Activated T-helper 2 cell treated with anti-CD3 and anti-CD28 coated beads, Interferon-gamma antibody, Interleukin-2, Interleukin-4, amounts not matched to agents 10 μg/mL and 5 μg/mL and 100 μg/mL, durations not matched to agents 14 hours and 24 hours and 36 hours (primary cell): ENCODE measurements at regions not wholly inside any gene's neighbourhood (a gene's known extent, or its start where the extent isn't known, plus 50 kb on each side); places are given as distances from the start of the nearest gene placed in this dataset.

Experiments used
- DNase-seq: peaks from one replicate; pipeline ENCODE4 v3.0.0; 2021; ENCODE audit warnings: low spot score
- H3K27ac Mint-ChIP-seq: one replicate; pipeline ENCODE4 v1.8.0; 2021; ENCODE audit warnings: mixed read lengths
- H3K27me3 Mint-ChIP-seq: one replicate; pipeline ENCODE4 v1.8.0; 2021; ENCODE audit warnings: low read depth, mixed read lengths
- H3K36me3 Mint-ChIP-seq: one replicate; pipeline ENCODE4 v1.8.0; 2021; ENCODE audit warnings: low read depth, mixed read lengths
- H3K4me1 Mint-ChIP-seq: one replicate; pipeline ENCODE4 v1.8.0; 2021; ENCODE audit warnings: low read depth, mixed read lengths
- H3K4me3 Mint-ChIP-seq: one replicate; pipeline ENCODE4 v1.8.0; 2021; ENCODE audit warnings: low read depth, mild to moderate bottlenecking, moderate library complexity, mixed read lengths
- H3K9me3 Mint-ChIP-seq: one replicate; pipeline ENCODE4 v1.8.0; 2021; ENCODE audit warnings: mixed read lengths
- intact Hi-C: fragments of 100-400 bp; cut with micrococcal nuclease; formaldehyde crosslinking; loops from one replicate; pipeline ENCODE4 v1.15.1; 2023

GRCh38 chr5:96076451-96076850, 114.8 kb upstream of the ELL2 start:
- no peak overlapping the region for H3K27ac Mint-ChIP-seq
- H3K27me3 Mint-ChIP-seq, result no peaks in the 10 kb centered on the region
- peaks cover 64% of the 10 kb centered on the region for H3K4me1 Mint-ChIP-seq
- no peak for DNase-seq
- peaks cover 5% of the 10 kb centered on the region for H3K36me3 Mint-ChIP-seq
- H3K4me3 Mint-ChIP-seq, result no peak overlapping the region
- intact Hi-C loops, result no loop called here
- peaks cover 3% of the 10 kb centered on the region for H3K9me3 Mint-ChIP-seq

- intact Hi-C loops, result no loop called here
- Mint-ChIP-seq H3K27ac (no peak overlapping the region), H3K9me3 (no peaks in the 10 kb centered on the region), H3K4me1 (peaks cover 64% of the 10 kb centered on the region), H3K36me3 (peaks cover 7% of the 10 kb centered on the region), H3K4me3 (no peak overlapping the region), H3K27me3 (no peaks in the 10 kb centered on the region)
- no peak for DNase-seq
Measured at GRCh38 chr5:96075579-96076289, 114.1 kb upstream of the ELL2 start.

GRCh38 chr5:96074870-96075269, 113.2 kb upstream of the ELL2 start:
- Mint-ChIP-seq H3K27me3 (no peaks in the 10 kb centered on the region), H3K4me1 (peaks cover 64% of the 10 kb centered on the region), H3K4me3 (no peak overlapping the region), H3K27ac (no peak overlapping the region), H3K9me3 (no peaks in the 10 kb centered on the region), H3K36me3 (peaks cover 8% of the 10 kb centered on the region)
- intact Hi-C loops, result no loop called here
- no peak for DNase-seq

- Mint-ChIP-seq H3K9me3 (no peaks in the 10 kb centered on the region), H3K4me1 (peaks cover 62% of the 10 kb centered on the region), H3K27ac (no peak overlapping the region), H3K36me3 (peaks cover 8% of the 10 kb centered on the region), H3K27me3 (no peaks in the 10 kb centered on the region), H3K4me3 (no peak overlapping the region)
- intact Hi-C loops, result no loop called here
- no peak for DNase-seq
Measured at GRCh38 chr5:96074460-96074859, 112.8 kb upstream of the ELL2 start.

- Mint-ChIP-seq H3K27me3 (no peaks in the 10 kb centered on the region), H3K27ac (no peak overlapping the region), H3K4me1 (peaks cover 55% of the 10 kb centered on the region), H3K4me3 (no peak overlapping the region), H3K9me3 (no peaks in the 10 kb centered on the region), H3K36me3 (peaks cover 8% of the 10 kb centered on the region)
- intact Hi-C loops, result no loop called here
- no peak for DNase-seq
Measured at GRCh38 chr5:96072791-96073165, 111.1 kb upstream of the ELL2 start.

GRCh38 chr5:96072138-96072790, 110.6 kb upstream of the ELL2 start:
- Mint-ChIP-seq H3K27ac (peak overlapping the region; percentile 71), H3K4me1 (peaks cover 57% of the 10 kb centered on the region), H3K27me3 (no peaks in the 10 kb centered on the region), H3K36me3 (peaks cover 8% of the 10 kb centered on the region), H3K4me3 (no peak overlapping the region), H3K9me3 (no peaks in the 10 kb centered on the region)
- intact Hi-C loops, result no loop called here
- no peak for DNase-seq

GRCh38 chr5:96070622-96071225, 109.1 kb upstream of the ELL2 start:
- H3K27ac Mint-ChIP-seq, result peak overlapping the region; percentile 80
- H3K9me3 Mint-ChIP-seq, result no peaks in the 10 kb centered on the region

GRCh38 chr5:96067894-96068614, 106.4 kb upstream of the ELL2 start:
- Mint-ChIP-seq H3K9me3 (no peaks in the 10 kb centered on the region), H3K4me3 (peak overlapping the region; percentile 19), H3K27me3 (no peaks in the 10 kb centered on the region), H3K27ac (peak overlapping the region; percentile 91), H3K36me3 (peaks cover 8% of the 10 kb centered on the region), H3K4me1 (peaks cover 74% of the 10 kb centered on the region)
- no peak for DNase-seq
- intact Hi-C loops, result loop anchor here (1.0 to 10.0 kb wide), 5 partner anchors 11 to 467 kb away; partner anchors contain the start of gene RFESD

More at GRCh38 chr5:96070622-96071225, 109.1 kb upstream of the ELL2 start:
- no peak for DNase-seq
- Mint-ChIP-seq H3K27me3 (no peaks in the 10 kb centered on the region), H3K36me3 (peaks cover 8% of the 10 kb centered on the region), H3K4me3 (no peak overlapping the region), H3K4me1 (peaks cover 66% of the 10 kb centered on the region)
- intact Hi-C loops, result no loop called here

- no peak overlapping the region for H3K4me3 Mint-ChIP-seq
- H3K36me3 Mint-ChIP-seq, result peaks cover 8% of the 10 kb centered on the region
- H3K4me1 Mint-ChIP-seq, result peaks cover 71% of the 10 kb centered on the region
- H3K27ac Mint-ChIP-seq, result peak overlapping the region; percentile 91
- DNase-seq, result no peak
- no peaks in the 10 kb centered on the region for H3K27me3 Mint-ChIP-seq
- no peaks in the 10 kb centered on the region for H3K9me3 Mint-ChIP-seq
- intact Hi-C loops, result loop anchor here (5.0 to 10.0 kb wide), 4 partner anchors 140 to 468 kb away; partner anchors contain the start of gene RFESD
Measured at GRCh38 chr5:96067251-96067650, 105.6 kb upstream of the ELL2 start.

GRCh38 chr5:96066386-96066719, 104.7 kb upstream of the ELL2 start:
- H3K27me3 Mint-ChIP-seq, result no peaks in the 10 kb centered on the region
- H3K27ac Mint-ChIP-seq, result peak overlapping the region; percentile 91
- intact Hi-C loops, result loop anchor here (5.0 to 10.0 kb wide), 4 partner anchors 139 to 468 kb away; partner anchors contain the start of gene RFESD
- H3K4me3 Mint-ChIP-seq, result peak overlapping the region; percentile 7
- peaks cover 8% of the 10 kb centered on the region for H3K36me3 Mint-ChIP-seq
- no peak for DNase-seq
- H3K9me3 Mint-ChIP-seq, result no peaks in the 10 kb centered on the region
- H3K4me1 Mint-ChIP-seq, result peaks cover 65% of the 10 kb centered on the region

GRCh38 chr5:96065685-96066385, 104.2 kb upstream of the ELL2 start:
- H3K4me1 Mint-ChIP-seq, result peaks cover 59% of the 10 kb centered on the region
- no peak for DNase-seq
- intact Hi-C loops, result loop anchor here (1.0 to 10.0 kb wide), 8 partner anchors 13 to 469 kb away; partner anchors contain the start of genes ELL2 and RFESD

GRCh38 chr5:96064877-96065276, 103.2 kb upstream of the ELL2 start:
- intact Hi-C loops, result loop anchor here (1.0 to 10.0 kb wide), 8 partner anchors 14 to 470 kb away; partner anchors contain the start of genes ELL2 and RFESD
- Mint-ChIP-seq H3K4me3 (no peak overlapping the region), H3K27ac (peak overlapping the region; percentile 91)

More at GRCh38 chr5:96065685-96066385, 104.2 kb upstream of the ELL2 start:
- Mint-ChIP-seq H3K27ac (peak overlapping the region; percentile 91), H3K27me3 (no peaks in the 10 kb centered on the region), H3K4me3 (peak overlapping the region; percentile 7), H3K36me3 (peaks cover 3% of the 10 kb centered on the region), H3K9me3 (no peaks in the 10 kb centered on the region)

More at GRCh38 chr5:96064877-96065276, 103.2 kb upstream of the ELL2 start:
- Mint-ChIP-seq H3K4me1 (peaks cover 51% of the 10 kb centered on the region), H3K27me3 (no peaks in the 10 kb centered on the region), H3K36me3 (no peaks in the 10 kb centered on the region), H3K9me3 (no peaks in the 10 kb centered on the region)
- DNase-seq, result no peak
